Type B pancreatic cell (in vitro differentiated cells): ENCODE measurements at regions not wholly inside any gene's neighbourhood (a gene's known extent, or its start where the extent isn't known, plus 50 kb on each side); places are given as distances from the start of the nearest gene placed in this dataset.

Source experiments
- DNase-seq: peaks from one replicate; pipeline ENCODE4 v3.0.0; 2021; ENCODE audit warnings: mixed read lengths; ENCODE audit not compliant: unreplicated experiment; ENCODE audit errors: extremely low spot score
- H3K27ac Mint-ChIP-seq: 2 replicates; pipeline ENCODE4 v1.8.0; 2021; ENCODE audit warnings: mild to moderate bottlenecking, mixed read lengths
- H3K27me3 Mint-ChIP-seq: 2 replicates; pipeline ENCODE4 v1.8.0; 2021; ENCODE audit warnings: mixed read lengths
- H3K36me3 Mint-ChIP-seq: 2 replicates; pipeline ENCODE4 v1.8.0; 2021; ENCODE audit warnings: mixed read lengths
- H3K4me1 Mint-ChIP-seq: one replicate; pipeline ENCODE4 v1.8.0; 2021; ENCODE audit warnings: mixed read lengths; ENCODE audit not compliant: unreplicated experiment
- H3K4me3 Mint-ChIP-seq: 2 replicates; pipeline ENCODE4 v1.8.0; 2021; ENCODE audit warnings: mild to moderate bottlenecking, mixed read lengths
- H3K9me3 Mint-ChIP-seq: 2 replicates; pipeline ENCODE4 v1.8.0; 2021; ENCODE audit warnings: mixed read lengths
- TF ChIP-seq, protein P1 (sequence below): fragments of 200-600 bp; sonication (generic); conservative IDR thresholded peaks from 2 replicates; pipeline ENCODE4 v1.5.0; 2021; ENCODE audit warnings: antibody characterized with exemption, mild to moderate bottlenecking

DNA sequence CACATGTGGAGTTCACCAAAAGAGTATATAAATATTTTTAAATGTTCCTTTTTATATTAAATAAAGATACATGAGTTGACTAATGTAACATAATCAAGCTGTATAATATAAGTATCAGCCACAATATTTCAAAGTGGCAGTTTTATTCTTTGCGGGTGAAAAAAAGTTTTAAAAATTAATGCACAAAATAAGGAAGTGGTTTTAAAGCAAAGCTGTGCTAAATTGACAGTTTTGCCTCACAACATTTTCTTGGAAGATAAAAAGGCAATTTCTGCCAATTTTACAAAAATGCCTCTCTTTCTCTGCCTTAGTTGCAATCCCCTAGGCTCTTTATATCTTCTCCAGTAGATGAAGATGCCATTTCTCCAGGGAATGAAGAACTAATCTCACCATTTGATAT is 719.1 kb downstream of the C12orf50 start:
- Mint-ChIP-seq H3K36me3 (no peaks in the 10 kb centered on the region), H3K4me3 (no peak overlapping the region), H3K4me1 (no peaks in the 10 kb centered on the region), H3K27ac (no peak overlapping the region), H3K9me3 (no peaks in the 10 kb centered on the region), H3K27me3 (no peaks in the 10 kb centered on the region)
- TF ChIP-seq, protein P1, sequence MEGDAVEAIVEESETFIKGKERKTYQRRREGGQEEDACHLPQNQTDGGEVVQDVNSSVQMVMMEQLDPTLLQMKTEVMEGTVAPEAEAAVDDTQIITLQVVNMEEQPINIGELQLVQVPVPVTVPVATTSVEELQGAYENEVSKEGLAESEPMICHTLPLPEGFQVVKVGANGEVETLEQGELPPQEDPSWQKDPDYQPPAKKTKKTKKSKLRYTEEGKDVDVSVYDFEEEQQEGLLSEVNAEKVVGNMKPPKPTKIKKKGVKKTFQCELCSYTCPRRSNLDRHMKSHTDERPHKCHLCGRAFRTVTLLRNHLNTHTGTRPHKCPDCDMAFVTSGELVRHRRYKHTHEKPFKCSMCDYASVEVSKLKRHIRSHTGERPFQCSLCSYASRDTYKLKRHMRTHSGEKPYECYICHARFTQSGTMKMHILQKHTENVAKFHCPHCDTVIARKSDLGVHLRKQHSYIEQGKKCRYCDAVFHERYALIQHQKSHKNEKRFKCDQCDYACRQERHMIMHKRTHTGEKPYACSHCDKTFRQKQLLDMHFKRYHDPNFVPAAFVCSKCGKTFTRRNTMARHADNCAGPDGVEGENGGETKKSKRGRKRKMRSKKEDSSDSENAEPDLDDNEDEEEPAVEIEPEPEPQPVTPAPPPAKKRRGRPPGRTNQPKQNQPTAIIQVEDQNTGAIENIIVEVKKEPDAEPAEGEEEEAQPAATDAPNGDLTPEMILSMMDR, result no peak
- DNase-seq, result no peak

DNA sequence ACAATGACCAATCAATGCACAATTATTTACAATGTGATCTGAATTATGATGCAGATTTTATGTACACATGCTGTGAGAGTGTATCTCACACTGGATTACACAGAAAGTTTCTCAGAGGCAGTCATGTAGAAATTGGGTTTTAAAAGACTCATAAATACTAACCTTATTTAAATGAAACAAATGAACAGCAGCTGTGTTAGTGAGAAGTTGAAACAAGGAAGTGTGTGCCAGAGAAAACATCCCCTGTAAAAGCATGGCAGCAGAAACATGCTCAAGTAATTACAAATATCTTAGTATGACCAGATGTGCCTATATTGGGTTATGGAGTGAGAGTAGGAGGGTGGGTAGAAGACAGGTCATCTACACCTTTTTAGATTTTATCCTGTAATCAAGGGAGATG is 723.7 kb downstream of the C12orf50 start:
- H3K9me3 Mint-ChIP-seq, result no peaks in the 10 kb centered on the region
- no peak overlapping the region for H3K4me3 Mint-ChIP-seq
- H3K27ac Mint-ChIP-seq, result no peak overlapping the region
- no peaks in the 10 kb centered on the region for H3K36me3 Mint-ChIP-seq
- TF ChIP-seq, protein P1, result no peak
- no peaks in the 10 kb centered on the region for H3K4me1 Mint-ChIP-seq
- H3K27me3 Mint-ChIP-seq, result no peaks in the 10 kb centered on the region
- no peak for DNase-seq

DNA sequence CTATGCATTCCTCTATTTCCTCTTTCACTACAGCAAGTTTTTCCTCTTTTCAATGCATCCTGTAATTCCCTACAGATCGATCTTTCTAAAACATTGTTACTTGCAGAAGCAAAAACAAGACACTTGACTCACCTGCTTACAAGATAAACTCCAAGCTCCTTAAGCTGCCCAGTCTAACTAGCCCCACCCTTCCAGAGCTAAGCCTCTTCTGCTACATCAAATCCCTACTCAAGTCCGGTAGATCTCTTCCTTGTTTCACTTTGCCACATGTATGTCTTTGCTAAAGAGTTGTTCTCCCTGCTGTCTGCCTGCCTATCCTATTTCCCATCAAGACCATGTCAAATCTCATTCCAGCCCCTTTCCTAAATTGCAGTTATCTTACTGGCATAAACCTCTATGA is 724.8 kb downstream of the C12orf50 start:
- Mint-ChIP-seq H3K36me3 (no peaks in the 10 kb centered on the region), H3K27ac (no peak overlapping the region), H3K4me3 (no peak overlapping the region), H3K27me3 (no peaks in the 10 kb centered on the region), H3K4me1 (no peaks in the 10 kb centered on the region), H3K9me3 (no peaks in the 10 kb centered on the region)
- no peak for DNase-seq
- TF ChIP-seq, protein P1, result no peak

DNA sequence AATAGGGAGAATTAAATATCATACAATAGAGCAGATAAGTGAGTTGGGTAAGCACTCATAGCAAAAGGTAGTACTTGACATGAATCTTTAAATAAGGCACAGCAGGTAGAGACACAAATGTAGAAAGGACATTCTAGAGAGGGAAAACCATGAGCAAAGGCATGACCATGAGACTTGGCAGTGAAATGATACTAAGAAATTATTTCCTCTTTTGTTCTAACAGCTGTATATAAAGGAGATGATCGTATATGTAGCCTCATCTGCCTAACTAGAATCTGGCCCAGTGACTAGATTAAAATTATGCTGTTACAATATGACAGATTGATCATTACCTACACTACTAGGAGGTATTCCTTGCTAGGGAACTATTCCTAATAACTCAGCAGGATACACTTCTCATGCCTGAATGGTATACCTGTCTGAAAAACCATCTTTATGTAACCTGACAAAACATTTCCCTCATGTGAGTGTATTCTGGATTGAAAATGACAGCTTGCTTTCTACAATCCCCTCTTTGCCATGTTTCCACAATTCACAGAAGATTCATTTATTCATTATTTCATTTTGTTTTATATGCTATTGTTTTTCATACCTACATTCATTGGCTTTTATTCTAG is 725.7 kb downstream of the C12orf50 start:
- H3K27ac Mint-ChIP-seq, result no peak overlapping the region
- H3K9me3 Mint-ChIP-seq, result no peaks in the 10 kb centered on the region
- H3K36me3 Mint-ChIP-seq, result no peaks in the 10 kb centered on the region
- H3K4me3 Mint-ChIP-seq, result no peak overlapping the region
- no peaks in the 10 kb centered on the region for H3K4me1 Mint-ChIP-seq
- TF ChIP-seq, protein P1, result no peak
- no peak for DNase-seq
- H3K27me3 Mint-ChIP-seq, result peaks cover 2% of the 10 kb centered on the region

DNA sequence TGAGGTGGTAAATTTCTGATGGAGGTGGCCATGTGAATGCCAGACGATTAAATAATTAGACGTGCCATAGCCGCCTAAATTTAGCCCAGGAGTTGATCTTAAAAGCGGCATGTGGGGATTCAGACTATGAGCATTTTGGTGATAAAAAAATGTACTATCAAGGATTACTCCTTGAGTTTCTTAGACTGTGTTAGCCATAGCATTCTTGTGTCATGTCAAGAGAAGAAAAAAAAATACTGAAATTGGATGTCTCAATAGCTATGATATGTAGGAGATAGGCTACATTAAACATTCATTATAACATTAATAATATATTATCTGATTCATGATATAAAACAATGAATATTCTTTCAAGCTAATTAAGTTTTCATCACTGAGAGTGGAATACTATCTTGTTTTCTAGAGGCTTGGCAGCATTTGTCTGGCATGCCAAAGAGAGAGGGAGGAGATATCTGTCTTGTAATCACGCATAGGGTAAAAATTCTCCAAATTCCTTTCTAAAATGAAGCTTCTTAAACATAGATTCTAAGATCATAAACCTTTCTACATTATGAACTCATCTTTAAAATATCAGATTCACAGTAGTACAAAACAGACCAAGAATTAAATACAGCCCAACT is 727.0 kb downstream of the C12orf50 start:
- DNase-seq, result no peak

More for the DNA sequence above, 727.0 kb downstream of the C12orf50 start:
- Mint-ChIP-seq H3K27ac (no peak overlapping the region), H3K4me3 (no peak overlapping the region), H3K4me1 (no peaks in the 10 kb centered on the region), H3K27me3 (peaks cover 2% of the 10 kb centered on the region), H3K9me3 (no peaks in the 10 kb centered on the region), H3K36me3 (no peaks in the 10 kb centered on the region)
- TF ChIP-seq, protein P1, result no peak
